ENCODE measurements at regions not wholly inside any gene's neighbourhood (a gene's known extent, or its start where the extent isn't known, plus 50 kb on each side); places are given as distances from the start of the nearest gene placed in this dataset.
"Not testable (repeated sequence)": the region's sequence is repeated elsewhere in the genome, so short reads cannot be mapped to it uniquely, and the experiment has no call there.

DNA sequence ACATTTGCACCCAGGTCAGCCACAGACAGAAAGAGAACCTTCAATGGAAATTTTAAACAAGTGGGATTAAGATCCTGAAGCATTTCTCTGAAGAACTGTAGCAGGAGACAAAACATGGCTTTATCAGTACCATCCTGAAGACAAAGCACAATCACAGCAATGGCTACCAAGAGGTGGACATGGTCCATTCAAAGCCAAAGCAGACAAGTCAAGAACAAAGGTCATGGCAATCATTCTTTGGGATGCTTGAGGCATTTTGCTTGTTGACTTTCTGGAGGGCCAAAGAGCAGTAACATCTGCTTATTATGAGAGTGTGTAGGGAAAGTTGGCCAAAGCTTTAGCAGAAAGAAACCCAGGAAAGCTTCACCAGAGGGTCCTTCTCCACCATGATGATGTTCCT lies 248.2 kb downstream of the TOX3 start:
- Histone ChIP-seq H3K79me2 (ENCODE audit: low read length) (no peaks in the 10 kb centered on the region), H3K36me3 (ENCODE audit: insufficient read depth, low read length) (no peaks in the 10 kb centered on the region), H4K20me1 (ENCODE audit: insufficient read depth, low read depth, low read length) (no peaks in the 10 kb centered on the region), H3K27ac (ENCODE audit: low read length) (no peak overlapping the region), H3K4me2 (ENCODE audit: low read depth, low read length, poor library complexity, severe bottlenecking) (no peak overlapping the region), H3K9me2 (replicated peaks; ENCODE audit: insufficient read depth, low read length) (no peaks in the 10 kb centered on the region), H3K9ac (ENCODE audit: low read length) (no peak overlapping the region), H3K27me3 (ENCODE audit: low read length) (no peaks in the 10 kb centered on the region), H2AFZ (ENCODE audit: low read length) (no peak overlapping the region), H3K4me1 (ENCODE audit: low read length) (no peaks in the 10 kb centered on the region), H3K4me3 (ENCODE audit: low read length) (no peak overlapping the region), H3K9me3 (ENCODE audit: low read length) (no peaks in the 10 kb centered on the region)
- no peak for DNase-seq

DNA sequence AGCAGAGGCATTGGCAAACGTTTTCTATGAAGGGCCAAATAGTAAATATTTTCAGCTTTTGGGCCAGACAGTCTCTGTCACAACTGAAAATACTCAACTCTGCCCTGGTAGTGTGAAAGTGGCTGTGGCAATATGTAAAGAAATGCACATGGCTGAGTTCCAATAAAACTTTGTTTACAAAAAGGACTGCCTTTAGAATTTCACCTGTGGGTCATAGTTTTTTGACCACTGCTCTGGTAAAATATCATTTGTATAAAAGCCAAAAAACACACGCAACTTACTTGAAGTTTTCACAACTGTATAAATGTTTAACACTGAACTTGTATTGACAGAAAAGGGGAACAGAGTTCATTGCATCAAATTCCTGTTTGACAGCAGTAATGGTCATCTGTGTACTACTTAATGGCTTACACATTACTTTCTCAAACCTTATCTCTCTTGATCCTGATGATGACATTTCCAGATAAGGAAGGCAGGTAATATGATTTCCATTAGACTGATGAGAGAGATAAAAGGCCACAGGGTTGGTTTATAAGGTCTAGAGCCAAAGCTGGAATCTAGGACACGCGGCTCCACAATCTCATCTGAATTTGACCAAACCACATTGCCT lies 250.1 kb downstream of the TOX3 start:
- not testable (repeated sequence) for H3K4me3 ChIP-seq (ENCODE audit: low read length); DNase-seq; H3K9me2 ChIP-seq (replicated peaks; ENCODE audit: insufficient read depth, low read length); H3K27ac ChIP-seq (ENCODE audit: low read length); H3K36me3 ChIP-seq (ENCODE audit: insufficient read depth, low read length); H3K79me2 ChIP-seq (ENCODE audit: low read length); H4K20me1 ChIP-seq (ENCODE audit: insufficient read depth, low read depth, low read length); H3K4me1 ChIP-seq (ENCODE audit: low read length); H3K27me3 ChIP-seq (ENCODE audit: low read length); H2AFZ ChIP-seq (ENCODE audit: low read length); H3K9me3 ChIP-seq (ENCODE audit: low read length); H3K4me2 ChIP-seq (ENCODE audit: low read depth, low read length, poor library complexity, severe bottlenecking); H3K9ac ChIP-seq (ENCODE audit: low read length)

DNA sequence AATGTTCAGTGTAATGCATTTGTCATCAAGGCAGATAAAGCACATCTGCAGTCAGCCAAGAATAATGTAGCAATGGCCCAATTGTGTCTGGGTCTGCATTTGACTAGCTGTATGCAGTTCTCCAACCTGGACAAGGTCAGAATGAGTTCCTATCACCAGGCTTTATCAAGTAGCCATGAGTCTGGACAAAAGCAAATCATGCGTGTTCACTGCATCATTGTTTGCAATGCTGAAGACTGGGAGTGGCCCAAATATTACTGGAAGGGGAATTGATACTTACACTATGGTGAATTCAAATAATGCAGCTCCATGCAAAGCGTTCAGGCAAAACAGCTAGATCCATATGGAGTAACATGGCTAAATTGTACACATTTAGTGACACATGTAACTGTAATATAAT lies 250.9 kb downstream of the TOX3 start:
- no peak for DNase-seq
- no peaks in the 10 kb centered on the region for H3K9me2 ChIP-seq (replicated peaks; ENCODE audit: insufficient read depth, low read length)

DNA sequence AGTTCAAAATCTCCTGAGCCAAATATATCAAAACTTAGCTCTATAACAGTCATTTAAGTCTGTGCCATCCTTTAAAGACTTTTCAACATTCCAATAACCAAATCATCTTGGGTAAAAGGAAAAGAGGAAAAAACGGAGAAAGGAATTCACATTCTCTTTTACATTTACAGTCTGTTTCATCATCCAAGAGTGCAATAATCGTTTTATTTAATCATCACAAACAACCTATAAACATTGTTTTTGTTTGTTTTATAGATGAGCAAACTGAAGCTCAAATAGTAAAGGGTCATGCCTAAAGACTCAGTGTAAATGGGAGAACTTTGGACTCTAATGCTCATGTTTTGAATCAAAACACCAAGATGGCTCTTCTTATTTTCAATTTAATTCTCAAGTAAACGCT lies 252.3 kb downstream of the TOX3 start:
- Histone ChIP-seq H3K36me3 (ENCODE audit: insufficient read depth, low read length) (no peaks in the 10 kb centered on the region), H3K27ac (ENCODE audit: low read length) (no peak overlapping the region), H3K9me2 (replicated peaks; ENCODE audit: insufficient read depth, low read length) (no peaks in the 10 kb centered on the region), H3K9me3 (ENCODE audit: low read length) (no peaks in the 10 kb centered on the region), H2AFZ (ENCODE audit: low read length) (no peak overlapping the region), H3K4me2 (ENCODE audit: low read depth, low read length, poor library complexity, severe bottlenecking) (no peak overlapping the region), H3K4me1 (ENCODE audit: low read length) (no peaks in the 10 kb centered on the region), H3K4me3 (ENCODE audit: low read length) (no peak overlapping the region), H3K9ac (ENCODE audit: low read length) (no peak overlapping the region), H4K20me1 (ENCODE audit: insufficient read depth, low read depth, low read length) (no peaks in the 10 kb centered on the region), H3K27me3 (ENCODE audit: low read length) (no peaks in the 10 kb centered on the region), H3K79me2 (ENCODE audit: low read length) (no peaks in the 10 kb centered on the region)
- no peak for DNase-seq

More for the DNA sequence above, 250.9 kb downstream of the TOX3 start:
- no peaks in the 10 kb centered on the region for H3K36me3 ChIP-seq (ENCODE audit: insufficient read depth, low read length)
- H3K27me3 ChIP-seq (ENCODE audit: low read length): no peaks in the 10 kb centered on the region
- no peaks in the 10 kb centered on the region for H3K4me1 ChIP-seq (ENCODE audit: low read length)
- no peaks in the 10 kb centered on the region for H4K20me1 ChIP-seq (ENCODE audit: insufficient read depth, low read depth, low read length)
- no peak overlapping the region for H3K4me3 ChIP-seq (ENCODE audit: low read length)
- H2AFZ ChIP-seq (ENCODE audit: low read length): no peak overlapping the region
- H3K27ac ChIP-seq (ENCODE audit: low read length): no peak overlapping the region
- H3K4me2 ChIP-seq (ENCODE audit: low read depth, low read length, poor library complexity, severe bottlenecking): no peak overlapping the region
- no peak overlapping the region for H3K9ac ChIP-seq (ENCODE audit: low read length)
- no peaks in the 10 kb centered on the region for H3K9me3 ChIP-seq (ENCODE audit: low read length)
- H3K79me2 ChIP-seq (ENCODE audit: low read length): no peaks in the 10 kb centered on the region

DNA sequence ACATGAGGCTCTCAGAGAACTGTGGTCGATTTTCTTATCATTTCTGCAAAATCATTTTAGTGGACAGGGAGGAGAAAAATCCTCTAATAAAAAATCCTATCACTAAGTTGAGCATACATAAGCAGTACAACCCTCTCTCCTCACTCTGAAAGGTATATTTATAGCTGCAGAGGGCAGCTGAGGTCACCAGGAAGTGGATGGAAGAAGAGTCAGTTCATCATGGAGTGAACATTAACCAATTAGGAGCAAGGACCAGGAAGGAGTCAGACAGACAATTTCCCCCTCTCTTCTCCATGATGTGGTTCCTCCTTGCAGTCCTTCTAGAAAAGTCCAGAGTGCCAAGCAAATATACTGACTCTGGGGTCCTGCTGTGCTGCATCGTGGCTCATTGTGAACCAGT lies 253.7 kb downstream of the TOX3 start:
- H3K27me3 ChIP-seq (ENCODE audit: low read length): no peaks in the 10 kb centered on the region
- H3K36me3 ChIP-seq (ENCODE audit: insufficient read depth, low read length): no peaks in the 10 kb centered on the region
- no peaks in the 10 kb centered on the region for H3K9me3 ChIP-seq (ENCODE audit: low read length)
- H2AFZ ChIP-seq (ENCODE audit: low read length): no peak overlapping the region
- H3K27ac ChIP-seq (ENCODE audit: low read length): no peak overlapping the region
- H4K20me1 ChIP-seq (ENCODE audit: insufficient read depth, low read depth, low read length): no peaks in the 10 kb centered on the region
- H3K9ac ChIP-seq (ENCODE audit: low read length): no peak overlapping the region
- H3K9me2 ChIP-seq (replicated peaks; ENCODE audit: insufficient read depth, low read length): no peaks in the 10 kb centered on the region
- DNase-seq: no peak
- H3K4me2 ChIP-seq (ENCODE audit: low read depth, low read length, poor library complexity, severe bottlenecking): no peak overlapping the region
- no peaks in the 10 kb centered on the region for H3K79me2 ChIP-seq (ENCODE audit: low read length)
- H3K4me1 ChIP-seq (ENCODE audit: low read length): no peaks in the 10 kb centered on the region
- H3K4me3 ChIP-seq (ENCODE audit: low read length): no peak overlapping the region

DNA sequence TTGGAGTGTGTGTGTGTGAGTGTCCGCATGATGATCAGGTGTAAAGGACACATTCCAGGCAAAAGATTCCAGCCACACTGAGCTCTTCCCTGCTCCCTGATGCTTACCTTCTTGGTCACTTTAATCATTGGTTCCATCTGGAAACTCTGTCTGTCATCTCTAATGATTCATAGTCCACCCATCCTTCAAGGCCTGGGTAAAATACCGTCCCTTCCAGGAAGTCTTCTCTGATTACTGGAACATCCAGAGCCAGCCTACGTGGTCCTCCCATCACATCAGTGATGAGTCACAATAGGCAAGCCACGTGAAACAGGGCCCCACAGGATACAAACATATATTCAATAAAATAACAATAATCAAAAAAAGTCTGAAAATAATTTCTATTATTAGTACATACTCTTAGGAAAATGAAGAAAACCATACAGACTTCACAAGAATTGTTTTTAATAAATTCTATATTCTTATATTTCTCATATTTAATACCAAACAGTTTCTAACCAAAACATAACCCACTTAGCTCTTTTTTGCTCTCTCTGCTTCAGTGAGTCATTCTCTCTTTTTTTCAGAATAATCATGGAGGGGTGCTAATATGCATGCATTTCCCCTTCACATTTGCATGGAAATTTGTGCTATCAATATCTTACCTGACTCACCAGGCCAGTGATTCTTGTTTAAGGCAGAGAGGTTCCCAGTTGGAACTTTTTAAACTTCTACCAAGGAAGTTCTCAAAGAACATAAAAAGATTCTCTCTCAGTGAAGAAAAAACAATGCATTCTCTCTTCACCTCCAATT lies 263.2 kb downstream of the TOX3 start:
- H3K27me3 ChIP-seq (ENCODE audit: low read length): 0 out of 2 replicates have a peak, but pooled peaks cover 2% of the 10 kb centered on the region
- H3K4me1 ChIP-seq (ENCODE audit: low read length): no peaks in the 10 kb centered on the region
- H3K79me2 ChIP-seq (ENCODE audit: low read length): no peaks in the 10 kb centered on the region
- H4K20me1 ChIP-seq (ENCODE audit: insufficient read depth, low read depth, low read length): no peaks in the 10 kb centered on the region
- no peaks in the 10 kb centered on the region for H3K9me2 ChIP-seq (replicated peaks; ENCODE audit: insufficient read depth, low read length)
- H2AFZ ChIP-seq (ENCODE audit: low read length): no peak overlapping the region
- no peak overlapping the region for H3K27ac ChIP-seq (ENCODE audit: low read length)
- no peaks in the 10 kb centered on the region for H3K9me3 ChIP-seq (ENCODE audit: low read length)
- H3K4me3 ChIP-seq (ENCODE audit: low read length): no peak overlapping the region
- H3K9ac ChIP-seq (ENCODE audit: low read length): no peak overlapping the region
- no peaks in the 10 kb centered on the region for H3K36me3 ChIP-seq (ENCODE audit: insufficient read depth, low read length)
- no peak overlapping the region for H3K4me2 ChIP-seq (ENCODE audit: low read depth, low read length, poor library complexity, severe bottlenecking)
- no peak for DNase-seq

DNA sequence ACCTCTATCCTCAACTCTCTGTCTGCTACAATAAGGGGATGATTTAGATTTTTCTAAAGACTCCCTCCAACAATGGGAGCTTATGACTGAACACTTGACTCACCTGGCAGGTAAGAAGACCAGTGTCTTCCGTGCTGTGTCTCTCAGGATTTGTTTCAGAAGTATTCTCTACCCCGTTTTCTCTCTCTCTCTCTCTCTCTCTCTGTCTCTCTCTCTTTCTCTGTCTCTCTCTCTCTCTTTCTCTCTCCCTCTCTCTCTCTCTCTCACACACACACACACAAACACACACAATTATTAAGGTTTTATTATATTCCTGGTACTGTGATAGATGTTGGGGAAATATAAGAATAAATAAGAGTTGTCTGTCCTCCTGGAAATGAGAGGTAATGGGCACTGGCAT lies 263.9 kb downstream of the TOX3 start:
- Histone ChIP-seq H4K20me1 (ENCODE audit: insufficient read depth, low read depth, low read length) (no peaks in the 10 kb centered on the region), H3K4me2 (ENCODE audit: low read depth, low read length, poor library complexity, severe bottlenecking) (no peak overlapping the region), H3K27ac (ENCODE audit: low read length) (no peak overlapping the region), H3K4me1 (ENCODE audit: low read length) (no peaks in the 10 kb centered on the region), H3K9me3 (ENCODE audit: low read length) (no peaks in the 10 kb centered on the region), H3K79me2 (ENCODE audit: low read length) (no peaks in the 10 kb centered on the region), H3K4me3 (ENCODE audit: low read length) (no peak overlapping the region), H2AFZ (ENCODE audit: low read length) (no peak overlapping the region), H3K27me3 (ENCODE audit: low read length) (0 out of 2 replicates have a peak, but pooled peaks cover 2% of the 10 kb centered on the region), H3K9me2 (replicated peaks; ENCODE audit: insufficient read depth, low read length) (no peaks in the 10 kb centered on the region), H3K36me3 (ENCODE audit: insufficient read depth, low read length) (no peaks in the 10 kb centered on the region), H3K9ac (ENCODE audit: low read length) (no peak overlapping the region)
- no peak for DNase-seq

DNA sequence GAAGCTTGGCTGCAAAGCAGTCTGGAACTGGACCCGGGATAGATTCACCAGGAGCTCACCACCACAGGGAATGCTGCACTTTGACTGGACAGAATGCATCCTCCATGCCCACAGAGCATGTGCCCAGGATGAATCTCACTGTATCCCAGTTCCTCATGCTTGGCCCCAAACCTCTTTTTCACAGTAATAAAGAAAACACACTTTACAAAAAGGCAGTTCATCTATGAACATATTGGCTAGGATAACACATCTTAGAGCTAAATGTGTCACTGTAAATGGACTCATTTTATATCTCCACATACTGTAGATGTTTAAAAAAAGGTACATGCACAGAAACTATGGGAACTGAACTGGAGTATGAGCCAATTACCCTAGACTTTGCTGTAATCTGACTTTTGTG lies 266.9 kb downstream of the TOX3 start:
- Histone ChIP-seq H3K4me3 (ENCODE audit: low read length) (no peak overlapping the region), H3K9me2 (replicated peaks; ENCODE audit: insufficient read depth, low read length) (no peaks in the 10 kb centered on the region), H3K4me1 (ENCODE audit: low read length) (no peaks in the 10 kb centered on the region), H3K9me3 (ENCODE audit: low read length) (no peaks in the 10 kb centered on the region), H3K27ac (ENCODE audit: low read length) (no peak overlapping the region), H3K27me3 (ENCODE audit: low read length) (no peaks in the 10 kb centered on the region), H3K9ac (ENCODE audit: low read length) (no peak overlapping the region), H4K20me1 (ENCODE audit: insufficient read depth, low read depth, low read length) (no peaks in the 10 kb centered on the region), H3K79me2 (ENCODE audit: low read length) (no peaks in the 10 kb centered on the region), H3K36me3 (ENCODE audit: insufficient read depth, low read length) (no peaks in the 10 kb centered on the region), H3K4me2 (ENCODE audit: low read depth, low read length, poor library complexity, severe bottlenecking) (no peak overlapping the region), H2AFZ (ENCODE audit: low read length) (no peak overlapping the region)
- DNase-seq: no peak

All from Karpas-422 (cell line).